K562 (cell line): ENCODE measurements at regions not wholly inside any gene's neighbourhood (a gene's known extent, or its start where the extent isn't known, plus 50 kb on each side); places are given as distances from the start of the nearest gene placed in this dataset.

Source experiments
- ATAC-seq: fragments of 200-7000 bp; cut with Tn5 transposase; 3 replicates; pipeline ENCODE4 v1.9.1; 2020; ENCODE audit warnings: moderate library complexity
- BruUV-seq: library from RNA; stranded (reverse); fragments of 400-500 nt; replicated peaks from 2 replicates; lab custom pipeline; 2021; lab: Mats Ljungman, UMichigan
- CTCF ChIA-PET: fragments of 300-600 bp; formaldehyde crosslinking; extraction: SDS; loops from one replicate; lab custom pipeline; 2021; ENCODE audit warnings: low intra/inter-chr PET ratio; lab: Yijun Ruan, JAX
- POLR2A ChIA-PET: fragments of 300-600, 350-650 bp; sonication (Branson Sonifier 250); formaldehyde crosslinking; extraction: SDS; loops from one replicate; lab custom pipeline; 2021; ENCODE audit warnings: antibody characterized with exemption, inconsistent platforms; lab: Yijun Ruan, JAX
- DNase-seq, 4 experiments: peaks; one replicate each; pipeline versions ENCODE4 v3.0.0 to v3.0.0-alpha.2; 2011 to 2018; ENCODE audit warnings: low spot score in 3 of 4, mixed read lengths in 3 of 4; ENCODE audit errors: extremely low read depth in 1 of 4
- FAIRE-seq: peaks from 2 replicates; lab custom pipeline; 2011; peaks lifted over from hg19 to GRCh38; lab: Jason Lieb, UNC
- H2AFZ ChIP-seq: 2 replicates; pipeline ENCODE4 v1.6.0; 2011; ENCODE audit warnings: low read depth, low read length, control low read depth, inconsistent platforms
- H3K27ac ChIP-seq: fragments of 200-600 bp; 3 replicates; pipeline ENCODE4 v1.8.0; 2011; ENCODE audit warnings: low read depth, mild to moderate bottlenecking, control low read depth, inconsistent platforms, low read length, moderate library complexity, mixed read lengths; ENCODE audit errors: extremely low read depth
- H3K27me3 ChIP-seq, 2 experiments: fragments of 300-600 bp in 1 of 2; 2 replicates in 1 of 2; 3 replicates in 1 of 2; pipeline versions ENCODE4 v1.6.0 to v1.8.0; 2011; ENCODE audit warnings: inconsistent platforms in 2 of 2, low read length in 2 of 2, mild to moderate bottlenecking in 1 of 2, mixed read lengths in 1 of 2, moderate library complexity in 1 of 2; ENCODE audit not compliant: control insufficient read depth in 2 of 2, insufficient read depth in 2 of 2
- H3K36me3 ChIP-seq: fragments of 300-600 bp; 3 replicates; pipeline ENCODE4 v1.8.0; 2011; ENCODE audit warnings: mild to moderate bottlenecking, low read length, inconsistent platforms; ENCODE audit not compliant: control insufficient read depth, insufficient read depth
- H3K4me1 ChIP-seq, 2 experiments: fragments of 200-600 bp in 1 of 2; replicated peaks in 1 of 2; 2 replicates in 1 of 2; 3 replicates in 1 of 2; pipeline versions ENCODE4 v1.5.1 to v1.8.0; 2011; ENCODE audit warnings: inconsistent platforms in 2 of 2, low read length in 2 of 2, mild to moderate bottlenecking in 1 of 2, mixed read lengths in 1 of 2, moderate library complexity in 1 of 2; ENCODE audit not compliant: control insufficient read depth in 2 of 2, insufficient read depth in 2 of 2
- H3K4me2 ChIP-seq: 2 replicates; pipeline ENCODE4 v1.6.1; 2011; ENCODE audit warnings: low read length, control low read depth, inconsistent platforms, mixed read lengths; ENCODE audit not compliant: insufficient read depth
- H3K4me3 ChIP-seq: fragments of 200-600 bp; sonication (generic), shearing (Covaris generic); 2 replicates; pipeline ENCODE4 v1.5.1; 2016; ENCODE audit warnings: control low read depth, inconsistent platforms
- H3K79me2 ChIP-seq: fragments of 200-600 bp; 3 replicates; pipeline ENCODE4 v1.8.0; 2011; ENCODE audit warnings: low read length, inconsistent platforms; ENCODE audit not compliant: control insufficient read depth, insufficient read depth
- H3K9ac ChIP-seq, 2 experiments: 2 replicates each; pipeline versions ENCODE4 v1.6.0 to v1.6.1; 2011; ENCODE audit warnings: low read depth in 2 of 2, low read length in 2 of 2, control low read depth in 1 of 2, inconsistent platforms in 1 of 2, mild to moderate bottlenecking in 1 of 2, mixed read lengths in 1 of 2; ENCODE audit not compliant: insufficient read depth in 1 of 2
- H3K9me1 ChIP-seq: one replicate; pipeline ENCODE4 v1.6.0; 2011; ENCODE audit warnings: inconsistent platforms, mild to moderate bottlenecking, low read length, moderate library complexity; ENCODE audit not compliant: control insufficient read depth, insufficient read depth
- H3K9me3 ChIP-seq: replicated peaks from 2 replicates; pipeline ENCODE4 v1.5.1; 2011; ENCODE audit warnings: low read depth, low read length, inconsistent platforms; ENCODE audit not compliant: control insufficient read depth, insufficient read depth
- H4K20me1 ChIP-seq: replicated peaks from 2 replicates; pipeline ENCODE4 v1.6.1; 2011; ENCODE audit warnings: low read length, inconsistent platforms, mixed read lengths; ENCODE audit not compliant: control insufficient read depth, insufficient read depth
- CGGBP1 ChIP-seq: fragments of 250-450 bp; sonication (Bioruptor Pico); IDR thresholded peaks from 2 replicates; pipeline ENCODE4 v1.9.0; 2021; ENCODE audit warnings: mild to moderate bottlenecking
- DLX4 ChIP-seq: fragments of 250-450 bp; sonication (Bioruptor Pico); IDR thresholded peaks from 2 replicates; pipeline ENCODE4 v1.6.1; 2021; ENCODE audit warnings: mild to moderate bottlenecking
- ESRRB ChIP-seq: fragments of 250-450 bp; sonication (Bioruptor Pico); IDR thresholded peaks from 2 replicates; pipeline ENCODE4 v1.5.0; 2020; ENCODE audit warnings: mild to moderate bottlenecking, moderate library complexity, borderline replicate concordance
- FOXA3 ChIP-seq, 2 experiments: fragments of 450-650 bp in 1 of 2; sonication (generic) in 1 of 2; formaldehyde crosslinking; IDR thresholded peaks in 1 of 2; conservative IDR thresholded peaks in 1 of 2; 2 replicates each; pipeline versions ENCODE4 v1.4.0 to v1.8.0; 2020 to 2022; ENCODE audit warnings: mild to moderate bottlenecking in 2 of 2, missing genetic modification reagents in 1 of 2
- HDAC3 ChIP-seq: fragments of 450-650 bp; IDR thresholded peaks from 2 replicates; pipeline ENCODE4 v1.6.1; 2018; ENCODE audit warnings: borderline replicate concordance, mild to moderate bottlenecking, moderate library complexity; ENCODE audit not compliant: partially characterized antibody
- HIVEP1 ChIP-seq: fragments of 250-450 bp; sonication (Bioruptor Pico); IDR thresholded peaks from 2 replicates; pipeline ENCODE4 v1.4.0; 2020; ENCODE audit warnings: mild to moderate bottlenecking
- HLTF ChIP-seq: fragments of 450-650 bp; IDR thresholded peaks from 2 replicates; pipeline ENCODE4 v1.6.1; 2016
- ILF3 ChIP-seq: fragments of 450-650 bp; IDR thresholded peaks from 2 replicates; pipeline ENCODE4 v1.6.1; 2018; ENCODE audit warnings: antibody characterized with exemption, mild to moderate bottlenecking, moderate library complexity, borderline replicate concordance
- POLR2G ChIP-seq: fragments of 200-400 bp; formaldehyde crosslinking; IDR thresholded peaks from 2 replicates; pipeline ENCODE4 v1.6.1; 2017; ENCODE audit warnings: low read depth, mild to moderate bottlenecking, antibody characterized with exemption, low read length, moderate library complexity
- RNF2 ChIP-seq: sonication (generic); IDR thresholded peaks from 2 replicates; pipeline ENCODE4 v1.6.1; 2016
- SMARCA4 ChIP-seq: fragments of 450-650 bp; IDR thresholded peaks from 2 replicates; pipeline ENCODE4 v1.6.1; 2016
- ZMIZ1 ChIP-seq, 2 experiments: fragments of 150-350 bp in 1 of 2; IDR thresholded peaks; 2 replicates each; pipeline ENCODE4 v1.6.1; 2012 to 2016; ENCODE audit warnings: low read depth in 2 of 2, low read length in 2 of 2, mild to moderate bottlenecking in 1 of 2, moderate library complexity in 1 of 2
- ZNF274 ChIP-seq: IDR thresholded peaks from 2 replicates; pipeline ENCODE4 v1.6.1; 2011; ENCODE audit warnings: low read depth, mild to moderate bottlenecking, low read length, moderate library complexity, borderline replicate concordance
- ZNF592 ChIP-seq: fragments of 450-650 bp; IDR thresholded peaks from 2 replicates; pipeline ENCODE4 v1.6.1; 2017; ENCODE audit warnings: antibody characterized with exemption, mild to moderate bottlenecking
- ZNF699 ChIP-seq: fragments of 250-450 bp; sonication (Bioruptor Pico); IDR thresholded peaks from 2 replicates; pipeline ENCODE4 v1.8.0; 2021; ENCODE audit warnings: mild to moderate bottlenecking, moderate library complexity; ENCODE audit not compliant: insufficient replicate concordance
- WGBS: fragments of 100-300 bp; shearing (Covaris generic); methylation state at CpG from one replicate; pipeline ENCODE4 v1.1.6; 2016; ENCODE audit warnings: low coverage, mixed read lengths; ENCODE audit not compliant: insufficient coverage; ENCODE audit errors: missing lambda C conversion rate; 5-methylcytosine and 5-hydroxymethylcytosine counted together
- in situ Hi-C: fragments of 300-500 bp; cut with MboI; formaldehyde crosslinking; loops from 4 replicates; pipeline ENCODE4 v1.15.0; 2018; ENCODE audit warnings: inconsistent platforms, mixed read lengths
- intact Hi-C: fragments of 100-400 bp; cut with micrococcal nuclease; formaldehyde crosslinking; loops from 2 replicates; pipeline ENCODE4 v1.14.2; 2022

GRCh38 chr3:78153973-78154372 is 1114.1 kb downstream of the ROBO2 start:
- H4K20me1 ChIP-seq: no peaks in the 10 kb centered on the region
- no peak overlapping the region for H3K4me2 ChIP-seq
- no peak overlapping the region for H2AFZ ChIP-seq
- 0% methylated on average over 3 of the region's 4 CpGs for WGBS
- no peak overlapping the region for H3K4me3 ChIP-seq
- no peak overlapping the region for H3K9ac ChIP-seq
- no peaks in the 10 kb centered on the region for H3K9me1 ChIP-seq
- POLR2A ChIA-PET: no interaction called here
- TF ChIP-seq ILF3: no peak
- no peak for TF ChIP-seq HIVEP1
- TF ChIP-seq ZNF274: no peak
- TF ChIP-seq HDAC3: no peak
- no peak for TF ChIP-seq CGGBP1 (CRISPR knock-in tag)
- no peak for TF ChIP-seq SMARCA4
- TF ChIP-seq ESRRB (CRISPR knock-in tag): no peak
- TF ChIP-seq RNF2: no peak
- TF ChIP-seq ZNF699 (CRISPR knock-in tag): no peak
- no peak for TF ChIP-seq FOXA3 (CRISPR knock-in tag; conservative IDR thresholded peaks at IDR 0.05 in 1 of 2, IDR thresholded peaks at IDR 0.05 in 1 of 2)
- TF ChIP-seq ZMIZ1 (IDR thresholded peaks at IDR 0.05; ENCODE audit: low read depth in 2 of 2, low read length in 2 of 2): no peak
- no peak for TF ChIP-seq ZNF592
- TF ChIP-seq POLR2G: no peak
- no peak for TF ChIP-seq HLTF
- no peak for TF ChIP-seq DLX4
- TF ChIP-seq, all 486 proteins: peak for 0
- no peaks in the 10 kb centered on the region for H3K4me1 ChIP-seq
- H3K79me2 ChIP-seq: no peaks in the 10 kb centered on the region
- in situ Hi-C loops: no loop called here
- ATAC-seq (no peak), FAIRE-seq (no peak), DNase-seq (no peak)
- no peaks in the 10 kb centered on the region for H3K9me3 ChIP-seq
- H3K27me3 ChIP-seq: no peaks in the 10 kb centered on the region
- no peaks in the 10 kb centered on the region for H3K36me3 ChIP-seq
- intact Hi-C loops: no loop called here
- CTCF ChIA-PET: no interaction called here
- no peak overlapping the region for H3K27ac ChIP-seq
- no TSS peak for BruUV-seq
